H9 (cell line): ENCODE measurements at regions not wholly inside any gene's neighbourhood (a gene's known extent, or its start where the extent isn't known, plus 50 kb on each side); places are given as distances from the start of the nearest gene placed in this dataset.

Source experiments
- DNase-seq: peaks from one replicate; pipeline ENCODE4 v3.0.0-alpha.2; 2017
- H2AFZ ChIP-seq: one replicate; pipeline ENCODE4 v1.6.1; 2013; ENCODE audit warnings: mild to moderate bottlenecking, low read length, control low read depth, moderate library complexity
- H2AK5ac ChIP-seq: 2 replicates; pipeline ENCODE4 v1.6.1; 2013; ENCODE audit warnings: low read length, control low read depth, mixed read lengths; ENCODE audit not compliant: insufficient read length
- H2BK120ac ChIP-seq: one replicate; pipeline ENCODE4 v1.6.1; 2013; ENCODE audit warnings: low read depth, mild to moderate bottlenecking, low read length, control low read depth, inconsistent platforms; ENCODE audit not compliant: poor library complexity, severe bottlenecking
- H2BK12ac ChIP-seq: 2 replicates; pipeline ENCODE4 v1.6.1; 2013; ENCODE audit warnings: low read length, control low read depth, mixed read lengths, low read depth; ENCODE audit not compliant: insufficient read length
- H2BK15ac ChIP-seq: 2 replicates; pipeline ENCODE4 v1.6.1; 2013; ENCODE audit warnings: low read depth, low read length, control low read depth
- H2BK20ac ChIP-seq: one replicate; pipeline ENCODE4 v1.6.1; 2013; ENCODE audit warnings: low read depth, mild to moderate bottlenecking, low read length, control low read depth, inconsistent platforms; ENCODE audit not compliant: poor library complexity, severe bottlenecking
- H2BK5ac ChIP-seq: 2 replicates; pipeline ENCODE4 v1.6.1; 2013; ENCODE audit warnings: low read length, control low read depth, mixed read lengths; ENCODE audit not compliant: insufficient read length
- H3K14ac ChIP-seq: 2 replicates; pipeline ENCODE4 v1.6.1; 2013; ENCODE audit warnings: low read length, control low read depth; ENCODE audit not compliant: insufficient read depth
- H3K18ac ChIP-seq: 2 replicates; pipeline ENCODE4 v1.6.1; 2013; ENCODE audit warnings: low read depth, mild to moderate bottlenecking, mixed read lengths, low read length, control low read depth; ENCODE audit not compliant: insufficient read length
- H3K23ac ChIP-seq: 2 replicates; pipeline ENCODE4 v1.6.1; 2013; ENCODE audit warnings: low read length, control low read depth, mixed read lengths, low read depth; ENCODE audit not compliant: insufficient read length
- H3K23me2 ChIP-seq: 2 replicates; pipeline ENCODE4 v1.6.1; 2013; ENCODE audit warnings: low read depth, mild to moderate bottlenecking, mixed read lengths, low read length, control low read depth; ENCODE audit not compliant: insufficient read length, poor library complexity, severe bottlenecking
- H3K27ac ChIP-seq: 2 replicates; pipeline ENCODE4 v1.5.1; 2013; ENCODE audit warnings: low read length, control low read depth, mixed read lengths, low read depth; ENCODE audit not compliant: insufficient read length
- H3K27me3 ChIP-seq: 2 replicates; pipeline ENCODE4 v1.6.1; 2013; ENCODE audit warnings: low read length, control low read depth, inconsistent platforms; ENCODE audit not compliant: insufficient read depth
- H3K4ac ChIP-seq: 2 replicates; pipeline ENCODE4 v1.6.1; 2013; ENCODE audit warnings: low read depth, mild to moderate bottlenecking, control low read depth, inconsistent platforms, low read length, moderate library complexity
- H3K4me1 ChIP-seq: 2 replicates; pipeline ENCODE4 v1.6.1; 2013; ENCODE audit warnings: low read length, control low read depth, inconsistent platforms; ENCODE audit not compliant: insufficient read depth
- H3K4me2 ChIP-seq: 2 replicates; pipeline ENCODE4 v1.6.1; 2013; ENCODE audit warnings: low read length, control low read depth, mixed read lengths; ENCODE audit not compliant: insufficient read length, insufficient read depth
- H3K56ac ChIP-seq: 2 replicates; pipeline ENCODE4 v1.6.1; 2013; ENCODE audit warnings: low read depth, mild to moderate bottlenecking, mixed read lengths, low read length, control low read depth; ENCODE audit not compliant: insufficient read length
- H3K79me1 ChIP-seq: 2 replicates; pipeline ENCODE4 v1.6.1; 2013; ENCODE audit warnings: low read depth, mild to moderate bottlenecking, moderate library complexity, low read length, control low read depth, inconsistent platforms; ENCODE audit not compliant: insufficient read depth, poor library complexity, severe bottlenecking
- H3K79me2 ChIP-seq: 2 replicates; pipeline ENCODE4 v1.6.1; 2013; ENCODE audit warnings: low read length, control low read depth, inconsistent platforms; ENCODE audit not compliant: insufficient read depth
- H3K9ac ChIP-seq: 2 replicates; pipeline ENCODE4 v1.6.1; 2013; ENCODE audit warnings: low read length, control low read depth, mixed read lengths; ENCODE audit not compliant: insufficient read length; ENCODE audit errors: extremely low read depth
- H3K9me3 ChIP-seq: one replicate; pipeline ENCODE4 v1.6.1; 2013; ENCODE audit warnings: low read depth, low read length, inconsistent platforms; ENCODE audit not compliant: control insufficient read depth
- H3T11ph ChIP-seq: one replicate; pipeline ENCODE4 v1.6.1; 2013; ENCODE audit warnings: mild to moderate bottlenecking, low read length, control low read depth, inconsistent platforms
- H4K20me1 ChIP-seq: one replicate; pipeline ENCODE4 v1.6.1; 2013; ENCODE audit not compliant: control insufficient read depth, insufficient read length, insufficient read depth
- H4K5ac ChIP-seq: 2 replicates; pipeline ENCODE4 v1.6.1; 2013; ENCODE audit warnings: low read depth, mild to moderate bottlenecking, mixed read lengths, low read length, control low read depth; ENCODE audit not compliant: insufficient read length
- H4K8ac ChIP-seq: replicated peaks from 2 replicates; pipeline ENCODE4 v1.6.1; 2013; ENCODE audit warnings: low read length, control low read depth, mixed read lengths, low read depth; ENCODE audit not compliant: insufficient read length
- H4K91ac ChIP-seq: 2 replicates; pipeline ENCODE4 v1.6.1; 2013; ENCODE audit warnings: low read depth, mild to moderate bottlenecking, moderate library complexity, mixed read lengths, low read length, control low read depth; ENCODE audit not compliant: insufficient read length
- H3K27ac Mint-ChIP-seq, 3 experiments: 2 replicates in 2 of 3; 3 replicates in 1 of 3; pipeline ENCODE4 v1.8.0; 2020 to 2021; ENCODE audit warnings: mixed read lengths in 3 of 3, mild to moderate bottlenecking in 1 of 3, moderate library complexity in 1 of 3
- H3K27me3 Mint-ChIP-seq: 2 replicates; pipeline ENCODE4 v1.8.0; 2021; ENCODE audit warnings: low read depth, mild to moderate bottlenecking, moderate library complexity, mixed read lengths
- H3K36me3 Mint-ChIP-seq, 3 experiments: 2 replicates in 2 of 3; 3 replicates in 1 of 3; pipeline ENCODE4 v1.8.0; 2020 to 2021; ENCODE audit warnings: low read depth in 3 of 3, mixed read lengths in 3 of 3; ENCODE audit not compliant: insufficient read depth in 1 of 3
- H3K4me1 Mint-ChIP-seq, 2 experiments: 2 replicates each; pipeline ENCODE4 v1.8.0; 2020; ENCODE audit warnings: mixed read lengths in 2 of 2
- H3K4me3 Mint-ChIP-seq, 2 experiments: 2 replicates in 1 of 2; 3 replicates in 1 of 2; pipeline ENCODE4 v1.8.0; 2020 to 2021; ENCODE audit warnings: mild to moderate bottlenecking in 2 of 2, mixed read lengths in 2 of 2, moderate library complexity in 1 of 2
- H3K9me3 Mint-ChIP-seq, 2 experiments: 2 replicates in 1 of 2; 3 replicates in 1 of 2; pipeline ENCODE4 v1.8.0; 2020; ENCODE audit warnings: mild to moderate bottlenecking in 2 of 2, mixed read lengths in 2 of 2, moderate library complexity in 1 of 2
- WGBS: extraction: QIAGEN DNeasy Blood & Tissue Kit; methylation state at CpG from one replicate; pipeline ENCODE4 v1.1.7; 2013; ENCODE audit warnings: missing lambda C conversion rate, low lambda C conversion rate, mixed read lengths; ENCODE audit not compliant: insufficient read length; ENCODE audit errors: extremely low coverage; 5-methylcytosine and 5-hydroxymethylcytosine counted together
- TF ChIP-seq, protein P1 (sequence below): fragments of 200-600 bp; sonication (generic); conservative IDR thresholded peaks from 3 replicates; pipeline ENCODE4 v1.8.0; 2021; ENCODE audit warnings: antibody characterized with exemption, mild to moderate bottlenecking

DNA sequence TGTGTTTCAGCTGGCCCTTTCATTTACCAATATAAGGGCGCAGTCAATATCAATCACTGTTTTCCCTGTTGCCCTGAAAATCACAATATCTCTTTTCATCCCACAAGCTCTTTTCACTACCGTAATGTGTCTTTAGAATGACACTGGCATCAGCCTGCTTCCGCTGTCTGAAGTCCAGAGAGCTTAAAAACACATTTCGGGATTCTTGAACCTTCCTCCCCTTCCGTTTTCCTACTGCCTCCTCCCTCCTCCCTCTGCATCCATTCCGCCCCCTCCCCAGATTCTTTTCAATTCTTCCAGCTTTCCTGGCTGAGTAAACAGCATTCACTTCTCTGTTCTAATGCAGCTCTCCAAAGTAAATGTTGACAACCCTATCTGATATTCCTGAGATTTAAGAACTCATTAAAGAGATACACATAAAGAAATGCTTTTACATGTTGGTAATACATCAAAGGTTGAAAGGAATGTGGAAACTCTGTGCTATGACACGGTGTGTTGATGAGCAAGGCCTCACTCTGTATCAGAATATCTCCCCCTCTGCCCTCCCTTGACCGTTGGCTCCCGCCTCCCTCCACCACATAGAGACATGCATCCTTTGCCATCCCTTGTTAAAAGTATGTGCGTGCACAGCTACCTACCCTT is 83.5 kb upstream of the SPRY1 start:
- Histone ChIP-seq H4K5ac (no peak overlapping the region), H3K18ac (no peak overlapping the region), H4K8ac (no peak overlapping the region), H2AK5ac (no peak overlapping the region), H3K79me2 (no peaks in the 10 kb centered on the region), H3K4me1 (peaks cover 4% of the 10 kb centered on the region; the same call in 1 of the 2 replicates), H3K79me1 (no peaks in the 10 kb centered on the region), H3K9me3 (no peaks in the 10 kb centered on the region), H3K9ac (no peak overlapping the region), H2AFZ (no peak overlapping the region), H3K27me3 (no peaks in the 10 kb centered on the region), H4K20me1 (no peaks in the 10 kb centered on the region), H2BK120ac (no peak overlapping the region), H2BK20ac (no peak overlapping the region), H3K56ac (no peak overlapping the region), H2BK12ac (no peak overlapping the region), H3T11ph (no peak overlapping the region), H2BK15ac (no peak overlapping the region), H3K23me2 (no peaks in the 10 kb centered on the region), H3K27ac (no peak overlapping the region), H3K14ac (no peak overlapping the region), H3K23ac (no peak overlapping the region), H3K4me2 (no peak overlapping the region), H2BK5ac (no peak overlapping the region), H3K4ac (no peak overlapping the region), H4K91ac (no peak overlapping the region)
- H3K4me1 Mint-ChIP-seq = peaks cover 17 to 20% of the 10 kb centered on the region in 2 experiments
- no CpG with 5 or more reads among the region's 10 CpGs for WGBS
- no peak for DNase-seq
- peaks cover 9 to 11% of the 10 kb centered on the region in 2 experiments for H3K9me3 Mint-ChIP-seq
- TF ChIP-seq, protein P1, sequence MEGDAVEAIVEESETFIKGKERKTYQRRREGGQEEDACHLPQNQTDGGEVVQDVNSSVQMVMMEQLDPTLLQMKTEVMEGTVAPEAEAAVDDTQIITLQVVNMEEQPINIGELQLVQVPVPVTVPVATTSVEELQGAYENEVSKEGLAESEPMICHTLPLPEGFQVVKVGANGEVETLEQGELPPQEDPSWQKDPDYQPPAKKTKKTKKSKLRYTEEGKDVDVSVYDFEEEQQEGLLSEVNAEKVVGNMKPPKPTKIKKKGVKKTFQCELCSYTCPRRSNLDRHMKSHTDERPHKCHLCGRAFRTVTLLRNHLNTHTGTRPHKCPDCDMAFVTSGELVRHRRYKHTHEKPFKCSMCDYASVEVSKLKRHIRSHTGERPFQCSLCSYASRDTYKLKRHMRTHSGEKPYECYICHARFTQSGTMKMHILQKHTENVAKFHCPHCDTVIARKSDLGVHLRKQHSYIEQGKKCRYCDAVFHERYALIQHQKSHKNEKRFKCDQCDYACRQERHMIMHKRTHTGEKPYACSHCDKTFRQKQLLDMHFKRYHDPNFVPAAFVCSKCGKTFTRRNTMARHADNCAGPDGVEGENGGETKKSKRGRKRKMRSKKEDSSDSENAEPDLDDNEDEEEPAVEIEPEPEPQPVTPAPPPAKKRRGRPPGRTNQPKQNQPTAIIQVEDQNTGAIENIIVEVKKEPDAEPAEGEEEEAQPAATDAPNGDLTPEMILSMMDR = no peak
- peaks cover 13 to 25% (median 21%) of the 10 kb centered on the region in 3 experiments for H3K36me3 Mint-ChIP-seq
- no peak overlapping the region for H3K4me3 Mint-ChIP-seq
- no peaks in the 10 kb centered on the region for H3K27me3 Mint-ChIP-seq
- H3K27ac Mint-ChIP-seq = peak overlapping the region in 1 of 3 experiments; percentile 81; a peak in 4 of 7 replicates
